ENCODE measurements at regions not wholly inside any gene's neighbourhood (a gene's known extent, or its start where the extent isn't known, plus 50 kb on each side); places are given as distances from the start of the nearest gene placed in this dataset.

- no peaks in the 10 kb centered on the region for H3K4me1 Mint-ChIP-seq (ENCODE audit: low read depth)
- no peaks in the 10 kb centered on the region for H3K9me3 Mint-ChIP-seq
- peaks cover 17% of the 10 kb centered on the region for H3K27me3 Mint-ChIP-seq
- no peak overlapping the region for H3K4me3 Mint-ChIP-seq
- H3K36me3 Mint-ChIP-seq (ENCODE audit: low read depth) = no peaks in the 10 kb centered on the region
- no peak overlapping the region for H3K27ac Mint-ChIP-seq
Measured at GRCh38 chr9:88221105-88221504, 82.8 kb upstream of the SPATA31C2 start.

GRCh38 chr9:88220652-88221051 lies 82.4 kb upstream of the SPATA31C2 start:
- no peak overlapping the region for H3K4me3 Mint-ChIP-seq
- no peaks in the 10 kb centered on the region for H3K4me1 Mint-ChIP-seq (ENCODE audit: low read depth)
- H3K27ac Mint-ChIP-seq = no peak overlapping the region
- no peaks in the 10 kb centered on the region for H3K9me3 Mint-ChIP-seq
- peaks cover 17% of the 10 kb centered on the region for H3K27me3 Mint-ChIP-seq
- H3K36me3 Mint-ChIP-seq (ENCODE audit: low read depth) = no peaks in the 10 kb centered on the region

- no peaks in the 10 kb centered on the region for H3K9me3 Mint-ChIP-seq
- no peaks in the 10 kb centered on the region for H3K36me3 Mint-ChIP-seq (ENCODE audit: low read depth)
- peaks cover 23% of the 10 kb centered on the region for H3K27me3 Mint-ChIP-seq
- H3K4me3 Mint-ChIP-seq = no peak overlapping the region
- no peaks in the 10 kb centered on the region for H3K4me1 Mint-ChIP-seq (ENCODE audit: low read depth)
- no peak overlapping the region for H3K27ac Mint-ChIP-seq
Measured at GRCh38 chr9:88219601-88220000, 81.3 kb upstream of the SPATA31C2 start.

- H3K4me3 Mint-ChIP-seq = no peak overlapping the region
- H3K27me3 Mint-ChIP-seq = peaks cover 23% of the 10 kb centered on the region
- no peaks in the 10 kb centered on the region for H3K36me3 Mint-ChIP-seq (ENCODE audit: low read depth)
- H3K4me1 Mint-ChIP-seq (ENCODE audit: low read depth) = no peaks in the 10 kb centered on the region
- no peak overlapping the region for H3K27ac Mint-ChIP-seq
- H3K9me3 Mint-ChIP-seq = peaks cover 1% of the 10 kb centered on the region
Measured at GRCh38 chr9:88218726-88219125, 80.5 kb upstream of the SPATA31C2 start.

- Mint-ChIP-seq H3K9me3 (peaks cover 12% of the 10 kb centered on the region), H3K27me3 (peaks cover 29% of the 10 kb centered on the region), H3K4me1 (ENCODE audit: low read depth) (no peaks in the 10 kb centered on the region), H3K27ac (no peak overlapping the region), H3K4me3 (no peak overlapping the region), H3K36me3 (ENCODE audit: low read depth) (no peaks in the 10 kb centered on the region)
Measured at GRCh38 chr9:88216126-88216995, 78.1 kb upstream of the SPATA31C2 start.

GRCh38 chr9:88215196-88216125 lies 77.2 kb upstream of the SPATA31C2 start:
- peaks cover 24% of the 10 kb centered on the region for H3K27me3 Mint-ChIP-seq
- no peaks in the 10 kb centered on the region for H3K4me1 Mint-ChIP-seq (ENCODE audit: low read depth)
- no peaks in the 10 kb centered on the region for H3K36me3 Mint-ChIP-seq (ENCODE audit: low read depth)
- no peak overlapping the region for H3K4me3 Mint-ChIP-seq
- H3K9me3 Mint-ChIP-seq = peaks cover 12% of the 10 kb centered on the region
- no peak overlapping the region for H3K27ac Mint-ChIP-seq

- Mint-ChIP-seq H3K36me3 (ENCODE audit: low read depth) (no peaks in the 10 kb centered on the region), H3K4me1 (ENCODE audit: low read depth) (no peaks in the 10 kb centered on the region), H3K27me3 (peaks cover 10% of the 10 kb centered on the region), H3K9me3 (no peaks in the 10 kb centered on the region), H3K4me3 (no peak overlapping the region), H3K27ac (no peak overlapping the region)
Measured at GRCh38 chr9:88202321-88202720, 64.0 kb upstream of the SPATA31C2 start.

- no peaks in the 10 kb centered on the region for H3K4me1 Mint-ChIP-seq (ENCODE audit: low read depth)
- no peak overlapping the region for H3K27ac Mint-ChIP-seq
- H3K27me3 Mint-ChIP-seq = peaks cover 15% of the 10 kb centered on the region
- H3K4me3 Mint-ChIP-seq = no peak overlapping the region
- H3K9me3 Mint-ChIP-seq = no peaks in the 10 kb centered on the region
- no peaks in the 10 kb centered on the region for H3K36me3 Mint-ChIP-seq (ENCODE audit: low read depth)
Measured at GRCh38 chr9:88198341-88198807, 60.1 kb upstream of the SPATA31C2 start.

- no peaks in the 10 kb centered on the region for H3K4me1 Mint-ChIP-seq (ENCODE audit: low read depth)
- H3K4me3 Mint-ChIP-seq = no peak overlapping the region
- H3K9me3 Mint-ChIP-seq = no peaks in the 10 kb centered on the region
Measured at GRCh38 chr9:88197781-88198340, 59.6 kb upstream of the SPATA31C2 start.

GRCh38 chr9:88197016-88197415 lies 58.7 kb upstream of the SPATA31C2 start:
- Mint-ChIP-seq H3K4me1 (ENCODE audit: low read depth) (no peaks in the 10 kb centered on the region), H3K9me3 (no peaks in the 10 kb centered on the region), H3K4me3 (no peak overlapping the region), H3K27ac (no peak overlapping the region), H3K27me3 (peaks cover 25% of the 10 kb centered on the region), H3K36me3 (ENCODE audit: low read depth) (no peaks in the 10 kb centered on the region)

More at GRCh38 chr9:88197781-88198340, 59.6 kb upstream of the SPATA31C2 start:
- no peak overlapping the region for H3K27ac Mint-ChIP-seq
- H3K27me3 Mint-ChIP-seq = peaks cover 19% of the 10 kb centered on the region
- no peaks in the 10 kb centered on the region for H3K36me3 Mint-ChIP-seq (ENCODE audit: low read depth)

GRCh38 chr9:88196142-88196790 lies 58.0 kb upstream of the SPATA31C2 start:
- Mint-ChIP-seq H3K4me3 (no peak overlapping the region), H3K36me3 (ENCODE audit: low read depth) (no peaks in the 10 kb centered on the region), H3K27me3 (peaks cover 25% of the 10 kb centered on the region), H3K27ac (no peak overlapping the region), H3K9me3 (no peaks in the 10 kb centered on the region), H3K4me1 (ENCODE audit: low read depth) (no peaks in the 10 kb centered on the region)

GRCh38 chr9:88193766-88194165 lies 55.5 kb upstream of the SPATA31C2 start:
- Mint-ChIP-seq H3K9me3 (peaks cover 4% of the 10 kb centered on the region), H3K27ac (no peak overlapping the region), H3K36me3 (ENCODE audit: low read depth) (no peaks in the 10 kb centered on the region), H3K4me3 (no peak overlapping the region), H3K27me3 (peaks cover 37% of the 10 kb centered on the region), H3K4me1 (ENCODE audit: low read depth) (no peaks in the 10 kb centered on the region)

- Mint-ChIP-seq H3K9me3 (peaks cover 4% of the 10 kb centered on the region), H3K27ac (no peak overlapping the region), H3K27me3 (peaks cover 33% of the 10 kb centered on the region), H3K4me1 (ENCODE audit: low read depth) (no peaks in the 10 kb centered on the region), H3K36me3 (ENCODE audit: low read depth) (no peaks in the 10 kb centered on the region), H3K4me3 (no peak overlapping the region)
Measured at GRCh38 chr9:88191456-88191855, 53.2 kb upstream of the SPATA31C2 start.

- Mint-ChIP-seq H3K4me3 (no peak overlapping the region), H3K4me1 (ENCODE audit: low read depth) (no peaks in the 10 kb centered on the region), H3K27ac (no peak overlapping the region), H3K36me3 (ENCODE audit: low read depth) (no peaks in the 10 kb centered on the region), H3K27me3 (peaks cover 42% of the 10 kb centered on the region), H3K9me3 (peaks cover 4% of the 10 kb centered on the region)
Measured at GRCh38 chr9:88189371-88189770, 51.1 kb upstream of the SPATA31C2 start.
